GM23248 (cell line): ENCODE measurements at regions not wholly inside any gene's neighbourhood (a gene's known extent, or its start where the extent isn't known, plus 50 kb on each side); places are given as distances from the start of the nearest gene placed in this dataset.

Source experiments
- EZH2 ChIP-seq: fragments of 200-600 bp; sonication (generic); IDR thresholded peaks from 2 replicates; pipeline ENCODE4 v1.6.1; 2018; ENCODE audit warnings: antibody characterized with exemption, mild to moderate bottlenecking; ENCODE audit not compliant: insufficient read depth, poor library complexity, severe bottlenecking
- EZH2phosphoT487 ChIP-seq: fragments of 200-600 bp; sonication (generic); IDR thresholded peaks from 2 replicates; pipeline ENCODE4 v1.6.1; 2018; ENCODE audit warnings: antibody characterized with exemption, moderate library complexity, mild to moderate bottlenecking, low read depth; ENCODE audit not compliant: insufficient read depth

DNA sequence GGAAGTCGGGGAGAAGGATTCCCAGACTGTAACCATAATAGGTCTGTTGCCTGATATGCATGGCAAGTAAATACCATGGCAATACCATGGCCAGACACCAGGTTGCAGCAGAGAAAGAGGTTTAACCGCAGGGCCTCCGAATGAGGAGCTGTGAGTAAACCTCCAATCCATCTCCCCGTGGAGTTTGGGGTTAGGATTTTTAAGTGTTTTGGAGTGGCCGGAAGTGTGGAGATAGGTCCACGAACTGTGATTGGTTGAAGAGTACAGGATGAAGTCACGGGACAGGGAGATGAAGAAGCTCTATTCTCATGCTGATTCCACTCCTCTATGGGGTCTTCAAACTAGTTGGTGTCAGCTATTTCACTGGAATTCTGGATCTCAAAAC is 127.9 kb downstream of the ST8SIA2 start:
- TF ChIP-seq EZH2 (no peak), EZH2phosphoT487 (no peak)
